ENCODE measurements at regions not wholly inside any gene's neighbourhood (a gene's known extent, or its start where the extent isn't known, plus 50 kb on each side); places are given as distances from the start of the nearest gene placed in this dataset.

DNA sequence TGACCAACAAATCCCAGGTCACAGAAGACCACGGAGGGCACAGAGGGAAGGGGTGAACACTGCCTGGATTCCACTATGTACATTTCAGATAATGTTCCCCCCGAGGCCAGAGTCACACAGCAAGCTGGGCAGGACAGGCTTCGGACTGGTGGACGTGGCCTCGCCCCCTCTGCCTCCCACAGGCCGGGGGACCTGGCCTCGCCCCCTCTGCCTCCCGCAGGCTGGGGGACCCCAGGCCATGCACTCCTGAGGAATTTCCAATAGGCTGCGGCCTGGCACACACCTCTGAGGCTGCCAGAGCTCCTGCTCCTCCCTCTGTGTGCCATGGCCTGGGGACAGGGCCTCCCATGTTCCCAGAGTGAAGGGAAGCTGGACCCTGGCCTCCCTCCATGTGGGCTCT lies 1352.8 kb downstream of the BRD1 start (continued):
- TF ChIP-seq, protein P1, sequence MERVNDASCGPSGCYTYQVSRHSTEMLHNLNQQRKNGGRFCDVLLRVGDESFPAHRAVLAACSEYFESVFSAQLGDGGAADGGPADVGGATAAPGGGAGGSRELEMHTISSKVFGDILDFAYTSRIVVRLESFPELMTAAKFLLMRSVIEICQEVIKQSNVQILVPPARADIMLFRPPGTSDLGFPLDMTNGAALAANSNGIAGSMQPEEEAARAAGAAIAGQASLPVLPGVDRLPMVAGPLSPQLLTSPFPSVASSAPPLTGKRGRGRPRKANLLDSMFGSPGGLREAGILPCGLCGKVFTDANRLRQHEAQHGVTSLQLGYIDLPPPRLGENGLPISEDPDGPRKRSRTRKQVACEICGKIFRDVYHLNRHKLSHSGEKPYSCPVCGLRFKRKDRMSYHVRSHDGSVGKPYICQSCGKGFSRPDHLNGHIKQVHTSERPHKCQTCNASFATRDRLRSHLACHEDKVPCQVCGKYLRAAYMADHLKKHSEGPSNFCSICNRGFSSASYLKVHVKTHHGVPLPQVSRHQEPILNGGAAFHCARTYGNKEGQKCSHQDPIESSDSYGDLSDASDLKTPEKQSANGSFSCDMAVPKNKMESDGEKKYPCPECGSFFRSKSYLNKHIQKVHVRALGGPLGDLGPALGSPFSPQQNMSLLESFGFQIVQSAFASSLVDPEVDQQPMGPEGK (tag by site-specific recombination; IDR thresholded peaks at IDR 0.05): no peak
- TF ChIP-seq ZNF776 (tag by site-specific recombination; IDR thresholded peaks at IDR 0.05; ENCODE audit: borderline replicate concordance) (no peak), HOXC10 (CRISPR knock-in tag; IDR thresholded peaks at IDR 0.05) (no peak), ZNF423 (tag by site-specific recombination; IDR thresholded peaks at IDR 0.05) (no peak)
- TF ChIP-seq, protein P2, sequence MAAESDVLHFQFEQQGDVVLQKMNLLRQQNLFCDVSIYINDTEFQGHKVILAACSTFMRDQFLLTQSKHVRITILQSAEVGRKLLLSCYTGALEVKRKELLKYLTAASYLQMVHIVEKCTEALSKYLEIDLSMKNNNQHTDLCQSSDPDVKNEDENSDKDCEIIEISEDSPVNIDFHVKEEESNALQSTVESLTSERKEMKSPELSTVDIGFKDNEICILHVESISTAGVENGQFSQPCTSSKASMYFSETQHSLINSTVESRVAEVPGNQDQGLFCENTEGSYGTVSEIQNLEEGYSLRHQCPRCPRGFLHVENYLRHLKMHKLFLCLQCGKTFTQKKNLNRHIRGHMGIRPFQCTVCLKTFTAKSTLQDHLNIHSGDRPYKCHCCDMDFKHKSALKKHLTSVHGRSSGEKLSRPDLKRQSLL (tag by site-specific recombination; IDR thresholded peaks at IDR 0.05): no peak

DNA sequence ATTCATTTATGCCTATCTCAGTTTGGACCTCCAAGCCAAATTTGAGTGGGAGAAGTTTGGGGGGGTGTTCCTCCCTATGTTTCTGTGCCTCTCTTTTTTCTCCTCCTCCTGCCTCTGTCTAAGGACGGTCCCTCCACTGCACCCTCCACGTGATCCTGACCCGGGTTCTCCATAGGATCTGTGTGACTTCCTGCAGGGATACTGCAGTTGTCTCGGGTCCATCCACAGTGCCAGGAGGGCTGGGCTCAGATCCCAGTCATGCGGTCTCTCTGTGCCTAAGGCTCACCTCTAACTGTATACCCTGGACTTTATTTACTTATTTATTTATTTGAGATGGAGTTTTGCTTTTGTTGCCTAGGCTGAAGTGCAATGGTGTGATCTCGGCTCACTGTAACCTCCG lies 1354.5 kb downstream of the BRD1 start:
- Histone ChIP-seq H3K4me3 (ENCODE audit: low read depth, low read length) (no peak overlapping the region), H3K9me3 (ENCODE audit: control insufficient read depth, insufficient read depth, low read depth, low read length) (no peaks in the 10 kb centered on the region), H3K27ac (ENCODE audit: extremely low read depth, low read depth, low read length) (no peak overlapping the region), H3K36me3 (ENCODE audit: control insufficient read depth in 2 of 2, insufficient read depth in 1 of 2, low read length in 2 of 2) (no peaks in the 10 kb centered on the region), H3K4me1 (ENCODE audit: control insufficient read depth, insufficient read depth, low read length) (no peaks in the 10 kb centered on the region)
- CTCF ChIA-PET: no interaction called here
- TF ChIP-seq ZNF654 (tag by site-specific recombination; IDR thresholded peaks at IDR 0.05; ENCODE audit: low read depth) (no peak), HOXC10 (CRISPR knock-in tag; IDR thresholded peaks at IDR 0.05) (no peak), ZNF571 (tag by site-specific recombination; IDR thresholded peaks at IDR 0.05) (no peak), ZNF501 (tag by site-specific recombination; IDR thresholded peaks at IDR 0.05) (no peak), ZNF423 (tag by site-specific recombination; IDR thresholded peaks at IDR 0.05) (no peak), ZNF214 (tag by site-specific recombination; IDR thresholded peaks at IDR 0.05; ENCODE audit: borderline replicate concordance) (no peak), ZNF677 (tag by site-specific recombination; IDR thresholded peaks at IDR 0.05) (no peak), ZNF549 (tag by site-specific recombination; IDR thresholded peaks at IDR 0.05) (no peak), ZNF133 (tag by site-specific recombination; IDR thresholded peaks at IDR 0.05) (no peak), HOXA7 (CRISPR knock-in tag; IDR thresholded peaks at IDR 0.05; ENCODE audit: borderline replicate concordance) (no peak), MZF1 (tag by site-specific recombination; IDR thresholded peaks at IDR 0.05; ENCODE audit: borderline replicate concordance) (no peak)
- TF ChIP-seq, protein P3, sequence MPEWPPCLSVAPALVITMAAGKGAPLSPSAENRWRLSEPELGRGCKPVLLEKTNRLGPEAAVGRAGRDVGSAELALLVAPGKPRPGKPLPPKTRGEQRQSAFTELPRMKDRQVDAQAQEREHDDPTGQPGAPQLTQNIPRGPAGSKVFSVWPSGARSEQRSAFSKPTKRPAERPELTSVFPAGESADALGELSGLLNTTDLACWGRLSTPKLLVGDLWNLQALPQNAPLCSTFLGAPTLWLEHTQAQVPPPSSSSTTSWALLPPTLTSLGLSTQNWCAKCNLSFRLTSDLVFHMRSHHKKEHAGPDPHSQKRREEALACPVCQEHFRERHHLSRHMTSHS (tag by site-specific recombination; IDR thresholded peaks at IDR 0.05): no peak
- TF ChIP-seq, protein P4, sequence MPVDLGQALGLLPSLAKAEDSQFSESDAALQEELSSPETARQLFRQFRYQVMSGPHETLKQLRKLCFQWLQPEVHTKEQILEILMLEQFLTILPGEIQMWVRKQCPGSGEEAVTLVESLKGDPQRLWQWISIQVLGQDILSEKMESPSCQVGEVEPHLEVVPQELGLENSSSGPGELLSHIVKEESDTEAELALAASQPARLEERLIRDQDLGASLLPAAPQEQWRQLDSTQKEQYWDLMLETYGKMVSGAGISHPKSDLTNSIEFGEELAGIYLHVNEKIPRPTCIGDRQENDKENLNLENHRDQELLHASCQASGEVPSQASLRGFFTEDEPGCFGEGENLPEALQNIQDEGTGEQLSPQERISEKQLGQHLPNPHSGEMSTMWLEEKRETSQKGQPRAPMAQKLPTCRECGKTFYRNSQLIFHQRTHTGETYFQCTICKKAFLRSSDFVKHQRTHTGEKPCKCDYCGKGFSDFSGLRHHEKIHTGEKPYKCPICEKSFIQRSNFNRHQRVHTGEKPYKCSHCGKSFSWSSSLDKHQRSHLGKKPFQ (tag by site-specific recombination; IDR thresholded peaks at IDR 0.05): no peak
- TF ChIP-seq, protein P5, sequence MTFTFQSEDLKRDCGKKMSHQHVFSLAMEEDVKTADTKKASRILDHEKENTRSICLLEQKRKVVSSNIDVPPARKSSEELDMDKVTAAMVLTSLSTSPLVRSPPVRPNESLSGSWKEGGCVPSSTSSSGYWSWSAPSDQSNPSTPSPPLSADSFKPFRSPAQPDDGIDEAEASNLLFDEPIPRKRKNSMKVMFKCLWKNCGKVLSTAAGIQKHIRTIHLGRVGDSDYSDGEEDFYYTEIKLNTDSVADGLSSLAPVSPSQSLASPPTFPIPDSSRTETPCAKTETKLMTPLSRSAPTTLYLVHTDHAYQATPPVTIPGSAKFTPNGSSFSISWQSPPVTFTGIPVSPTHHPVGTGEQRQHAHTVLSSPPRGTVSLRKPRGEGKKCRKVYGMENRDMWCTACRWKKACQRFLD (tag by site-specific recombination; IDR thresholded peaks at IDR 0.05): no peak
- POLR2A ChIA-PET: no interaction called here

DNA sequence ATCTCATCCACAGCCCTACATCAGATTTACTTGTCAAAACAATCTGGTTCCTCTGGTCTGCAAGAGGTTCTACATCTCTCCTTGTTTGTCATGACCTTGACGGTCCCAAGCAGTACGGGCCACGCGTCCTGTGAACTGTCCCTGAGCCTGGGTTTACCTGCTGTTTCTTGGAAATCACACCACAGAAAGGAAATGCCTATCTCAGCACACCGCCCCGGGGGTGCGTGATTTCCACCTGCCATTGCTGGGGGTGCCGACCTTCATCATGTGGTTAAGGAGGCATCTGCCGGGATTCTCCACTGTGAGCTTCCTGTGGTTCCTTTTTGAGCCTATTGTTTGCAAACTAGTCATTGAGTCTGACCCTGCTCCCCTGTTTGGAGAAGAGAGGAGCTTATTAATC lies 1363.4 kb downstream of the BRD1 start:
- TF ChIP-seq TCF7L2 (IDR thresholded peaks at IDR 0.05; ENCODE audit: borderline replicate concordance, low read depth, low read length): no peak
- no peaks in the 10 kb centered on the region for H3K36me3 ChIP-seq (ENCODE audit: control insufficient read depth in 2 of 2, insufficient read depth in 1 of 2, low read length in 2 of 2)
- POLR2A ChIA-PET: no interaction called here
- CTCF ChIA-PET: no interaction called here
- no peaks in the 10 kb centered on the region for H3K4me1 ChIP-seq (ENCODE audit: control insufficient read depth, insufficient read depth, low read length)
- no peak overlapping the region for H3K4me3 ChIP-seq (ENCODE audit: low read depth, low read length)
- H3K9me3 ChIP-seq (ENCODE audit: control insufficient read depth, insufficient read depth, low read depth, low read length): no peaks in the 10 kb centered on the region
- no peak overlapping the region for H3K27ac ChIP-seq (ENCODE audit: extremely low read depth, low read depth, low read length)
